GM21526 (cell line): ENCODE measurements at regions not wholly inside any gene's neighbourhood (a gene's known extent, or its start where the extent isn't known, plus 50 kb on each side); places are given as distances from the start of the nearest gene placed in this dataset.
"Not testable (repeated sequence)": the region's sequence is repeated elsewhere in the genome, so short reads cannot be mapped to it uniquely, and the experiment has no call there.

Experiments
- ATAC-seq: cut with Tn5 transposase; IDR thresholded peaks from one replicate; pipeline ENCODE4 v1.9.1; 2021; ENCODE audit warnings: moderate library complexity; ENCODE audit not compliant: unreplicated experiment, low FRiP score

DNA sequence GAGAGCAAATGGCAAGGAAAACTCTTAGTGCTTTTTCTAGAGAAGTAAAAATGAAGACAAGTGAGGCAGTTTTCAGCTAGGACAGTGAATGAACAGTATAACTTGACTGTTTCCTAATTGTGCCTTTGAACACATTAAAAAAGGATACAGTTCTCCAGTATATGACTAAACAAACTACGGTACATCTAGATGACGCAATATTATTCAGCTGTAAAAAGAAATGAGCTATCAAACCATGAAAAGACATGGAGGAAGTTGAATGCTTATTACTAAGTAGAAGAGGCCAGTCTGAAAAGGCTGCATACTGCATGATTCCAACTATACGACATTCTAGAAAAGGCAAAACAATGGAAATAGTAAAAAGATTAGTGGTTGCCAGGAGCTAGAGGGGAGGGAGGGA lies 206.3 kb downstream of the SIPA1L2 start:
- ATAC-seq: no peak

GRCh38 chr1:232422898-232423297 lies 207.0 kb downstream of the SIPA1L2 start:
- no peak for ATAC-seq

DNA sequence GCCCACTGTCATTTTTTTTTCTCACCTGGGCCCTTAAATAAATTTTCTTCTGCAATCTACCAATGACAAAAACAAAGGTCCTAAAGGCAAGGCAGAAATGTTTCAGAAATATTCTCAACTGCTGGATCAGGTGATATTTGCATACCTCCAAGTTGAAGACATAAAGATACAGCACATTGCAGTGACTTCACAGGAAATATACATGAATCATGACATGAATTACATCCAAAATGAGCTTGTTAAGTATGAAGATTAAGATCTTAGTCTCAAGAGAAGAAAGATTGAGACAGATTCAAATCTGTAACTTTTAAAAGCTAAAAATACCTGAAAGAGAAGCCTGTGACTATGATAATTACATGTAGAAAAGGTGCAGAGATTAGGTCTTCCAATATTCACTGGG lies 207.8 kb downstream of the SIPA1L2 start:
- no peak for ATAC-seq

- ATAC-seq: no peak
Observed at GRCh38 chr1:232421143-232421796, 208.7 kb downstream of the SIPA1L2 start.

DNA sequence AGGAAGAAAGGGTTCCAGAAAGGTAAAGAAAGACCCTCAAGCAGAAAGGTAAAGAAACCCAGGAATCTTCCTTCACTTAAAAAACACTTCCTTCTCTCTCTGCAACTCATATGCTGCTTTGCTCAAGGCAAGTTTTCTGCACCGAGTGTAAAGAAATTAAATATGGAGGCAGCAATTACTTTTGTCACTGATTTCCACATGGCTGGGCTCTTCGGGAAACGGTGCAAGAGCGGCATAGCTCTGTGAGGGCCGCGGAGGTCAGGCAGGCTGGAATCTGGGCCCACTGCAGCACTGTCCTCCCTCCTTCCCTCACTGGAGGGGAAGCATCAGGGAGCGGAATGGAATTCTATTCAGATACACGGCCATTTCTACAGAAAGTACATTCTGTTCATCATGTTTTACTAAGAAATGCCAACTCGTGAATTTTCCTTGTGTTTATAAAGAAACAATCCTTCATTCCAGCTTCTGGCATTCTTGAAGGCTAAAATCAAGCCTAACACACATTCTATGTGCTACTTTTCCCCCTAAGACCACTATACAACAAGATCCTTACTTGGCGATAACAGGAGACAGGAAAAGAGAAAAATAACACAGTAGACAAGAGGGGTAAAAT lies 212.2 kb downstream of the SIPA1L2 start:
- ATAC-seq: no peak

GRCh38 chr1:232416026-232416568 lies 213.8 kb downstream of the SIPA1L2 start:
- ATAC-seq: no peak

DNA sequence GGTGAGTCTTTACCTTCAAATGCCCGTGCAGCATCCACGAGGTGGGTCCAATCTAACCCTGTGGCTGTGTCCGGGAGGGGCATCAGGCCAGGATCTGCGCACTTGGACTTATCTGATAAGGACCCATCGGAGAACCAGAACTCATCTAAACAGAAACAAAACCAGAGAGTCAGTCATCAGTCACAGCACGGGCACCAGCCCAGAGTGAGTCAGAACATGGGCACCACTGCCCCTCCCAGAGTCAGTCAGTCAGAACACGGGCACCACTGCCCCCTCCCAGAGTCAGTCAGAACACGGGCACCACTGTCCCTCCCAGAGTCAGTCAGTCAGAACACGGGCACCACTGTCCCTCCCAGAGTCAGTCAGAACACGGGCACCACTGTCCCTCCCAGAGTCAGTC lies 214.5 kb downstream of the SIPA1L2 start:
- ATAC-seq: not testable (repeated sequence)

- ATAC-seq: no peak
Observed at GRCh38 chr1:232414100-232414499, 215.8 kb downstream of the SIPA1L2 start.

DNA sequence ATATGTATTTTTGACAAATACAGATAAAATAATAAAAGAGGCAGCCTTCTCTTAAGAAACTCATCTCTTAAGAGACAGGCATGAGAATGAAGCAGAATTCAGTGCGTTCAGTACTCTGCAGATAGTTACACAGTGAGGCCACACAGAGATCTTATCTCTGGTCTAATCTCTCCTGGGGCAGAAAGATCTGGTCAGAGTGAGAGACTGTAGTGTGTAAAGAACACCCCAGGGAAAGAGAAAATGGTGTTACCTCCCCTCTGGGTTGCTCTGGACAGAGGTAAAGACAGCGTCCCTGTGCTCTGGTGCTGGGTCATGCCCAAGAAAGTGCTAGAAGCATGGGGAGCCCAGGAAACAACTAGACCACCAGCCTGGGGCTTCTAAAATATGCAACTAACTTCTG lies 216.3 kb downstream of the SIPA1L2 start:
- ATAC-seq: no peak

DNA sequence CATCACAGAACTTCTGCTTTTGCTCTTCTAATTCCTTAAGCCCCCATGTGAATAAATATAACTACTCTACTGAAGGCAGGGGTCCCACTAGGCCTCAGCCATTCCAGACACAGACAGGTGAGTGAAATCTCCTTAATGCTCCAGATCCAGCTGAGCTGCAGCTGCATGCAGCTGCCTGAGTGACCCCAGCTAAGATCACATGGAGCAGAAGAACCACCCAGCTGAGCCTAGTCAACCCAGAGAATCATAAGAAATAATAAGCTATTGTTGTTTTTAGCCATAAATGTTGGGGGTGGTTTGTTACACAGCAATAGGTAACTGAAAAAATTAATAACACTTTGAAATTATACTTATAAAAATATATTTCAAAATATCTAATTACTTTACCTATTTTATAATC lies 220.3 kb downstream of the SIPA1L2 start:
- no peak for ATAC-seq

DNA sequence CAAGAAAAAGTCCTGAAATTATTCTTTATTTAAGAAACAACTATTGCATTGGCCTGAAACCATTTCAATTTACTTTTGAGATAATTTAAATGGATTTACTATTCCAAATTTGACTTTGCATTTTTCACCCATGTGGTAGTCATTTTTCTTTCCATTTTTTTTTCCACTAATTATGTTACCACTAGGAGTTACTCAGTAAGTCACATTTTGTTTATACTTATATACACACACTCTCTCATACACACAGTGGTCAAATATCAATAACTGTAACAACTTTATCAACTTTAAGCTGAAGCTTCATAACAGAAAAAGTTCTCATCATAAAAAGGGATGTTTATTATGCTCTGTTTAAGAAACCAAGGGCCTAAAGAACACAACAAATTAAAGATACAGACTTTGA lies 222.8 kb downstream of the SIPA1L2 start:
- ATAC-seq: no peak

- no peak for ATAC-seq
Observed at GRCh38 chr1:232405781-232406180, 224.2 kb downstream of the SIPA1L2 start.

- no peak for ATAC-seq
Observed at GRCh38 chr1:232404981-232405731, 224.8 kb downstream of the SIPA1L2 start.

DNA sequence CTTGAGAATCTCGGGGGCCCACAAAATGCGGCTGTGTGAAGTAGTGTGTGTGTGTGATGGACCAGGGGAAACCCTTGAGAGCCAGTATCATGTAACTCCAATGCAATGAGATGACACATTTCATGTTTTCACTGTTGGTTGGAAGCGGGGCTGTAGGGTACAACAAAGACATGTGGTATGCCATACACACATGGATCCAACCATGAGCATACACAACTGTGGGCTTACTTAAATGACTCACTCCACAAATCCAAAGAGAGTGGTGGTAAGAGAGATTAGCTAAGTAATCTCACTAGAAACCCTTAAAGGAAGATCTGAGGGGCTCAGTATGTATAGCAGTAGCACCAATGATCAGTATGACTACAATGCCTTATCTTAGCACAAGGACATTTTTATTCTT lies 225.7 kb downstream of the SIPA1L2 start:
- no peak for ATAC-seq

DNA sequence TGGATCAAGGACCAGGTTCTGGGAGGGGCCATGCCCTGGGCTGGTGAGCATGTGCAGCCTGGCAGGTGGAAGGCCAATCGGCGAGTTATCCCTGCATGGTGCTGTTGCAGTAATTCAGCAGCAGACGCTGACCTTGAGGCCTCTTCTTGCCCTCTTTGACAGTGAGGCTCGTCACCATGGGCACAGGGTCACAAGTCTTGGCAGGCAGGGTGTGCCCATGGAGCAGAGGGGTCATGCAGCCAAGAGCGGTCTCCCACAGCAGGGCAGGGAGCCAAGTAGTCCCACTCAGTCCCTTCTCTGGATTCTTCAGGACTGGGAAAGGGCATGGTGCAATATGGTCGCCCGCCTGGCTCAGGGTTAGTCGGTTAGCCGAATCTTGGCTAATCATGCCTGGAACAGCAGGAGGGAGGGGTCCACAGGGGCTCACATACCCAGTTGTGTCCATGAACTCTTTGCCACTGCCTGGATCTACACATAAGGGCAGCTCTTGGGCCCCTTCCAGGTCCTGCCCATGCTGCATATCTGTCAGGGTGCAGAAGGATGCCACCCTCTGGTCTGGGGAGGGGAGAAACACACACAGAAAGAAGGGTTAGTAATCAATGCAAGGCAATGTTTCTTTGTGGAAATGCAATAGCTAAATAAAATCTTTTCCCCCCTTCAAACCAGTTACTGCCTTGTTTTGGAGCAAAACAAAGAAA lies 226.8 kb downstream of the SIPA1L2 start:
- no peak for ATAC-seq

DNA sequence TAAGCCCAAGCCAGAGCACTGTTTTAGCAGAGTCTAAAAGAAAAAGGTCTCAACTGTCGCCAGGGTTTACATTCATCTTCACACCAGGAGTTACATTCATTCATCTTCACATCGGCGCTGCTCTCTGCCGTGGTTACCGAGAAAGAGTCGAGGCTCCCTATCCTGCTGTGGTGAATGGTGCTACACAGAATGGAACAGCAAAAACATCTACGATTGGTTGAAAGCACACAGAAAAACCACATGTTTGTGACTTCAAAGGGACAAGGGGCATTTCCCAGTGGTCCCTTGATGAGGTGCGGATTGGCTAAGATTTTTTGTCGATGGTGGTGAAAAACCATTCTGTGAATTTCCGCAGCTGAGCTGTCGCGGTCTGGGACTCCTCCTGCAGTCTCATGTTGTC lies 231.1 kb downstream of the SIPA1L2 start:
- no peak for ATAC-seq

DNA sequence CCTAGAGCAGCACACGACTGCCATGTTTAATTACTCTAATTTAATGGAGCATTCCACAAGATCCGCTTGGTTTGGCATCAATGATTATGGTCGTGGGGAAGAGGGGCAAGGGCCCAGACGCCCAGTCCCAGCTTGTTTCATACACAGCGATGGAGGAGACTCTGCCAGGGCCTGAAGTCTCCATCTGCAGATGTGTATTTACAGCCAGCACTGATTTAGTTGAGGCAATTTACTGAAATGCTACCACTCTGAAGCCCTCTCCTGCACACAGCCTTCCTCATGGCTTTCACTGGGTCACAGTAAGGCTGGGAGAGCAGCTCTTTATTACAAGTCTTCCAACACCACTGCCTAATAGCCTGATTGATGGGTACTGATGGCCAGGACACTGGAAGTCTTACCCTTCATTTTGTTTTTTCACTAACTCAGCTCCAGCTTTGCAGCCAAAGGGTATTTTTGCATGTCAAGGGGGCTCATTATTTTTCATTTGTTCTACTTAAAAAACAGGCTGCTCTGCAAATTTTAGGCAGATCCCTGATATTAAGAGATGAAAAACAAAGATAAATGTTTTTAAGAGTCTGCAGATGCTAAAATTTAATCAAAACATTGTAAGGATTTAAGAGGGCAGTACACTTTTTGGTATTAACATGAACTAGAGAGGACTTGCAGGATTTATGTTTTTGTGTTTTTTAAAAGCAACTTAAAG lies 236.3 kb downstream of the SIPA1L2 start:
- no peak for ATAC-seq

GRCh38 chr1:232393010-232393409 lies 236.9 kb downstream of the SIPA1L2 start:
- ATAC-seq: no peak

DNA sequence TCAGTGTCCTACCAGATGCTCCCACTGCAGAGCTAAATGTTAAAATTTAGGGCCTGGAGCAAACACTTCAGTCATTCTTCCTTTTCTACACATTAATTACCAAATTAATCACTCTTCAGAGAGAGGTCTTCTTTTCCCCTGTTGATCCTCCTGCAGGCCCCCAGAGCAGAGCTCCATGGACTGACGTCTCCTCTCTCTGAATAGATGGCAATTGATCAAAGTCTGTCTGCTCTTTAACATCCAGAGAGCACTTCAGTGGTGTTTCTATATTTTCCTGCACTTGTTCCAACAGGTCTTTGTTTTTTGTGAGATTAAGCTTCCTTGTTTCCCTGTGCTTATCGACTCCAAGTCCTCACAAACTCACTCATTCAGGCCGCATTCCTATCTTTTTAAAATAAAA lies 239.3 kb downstream of the SIPA1L2 start:
- ATAC-seq: no peak

GRCh38 chr1:232389744-232390143 lies 240.2 kb downstream of the SIPA1L2 start:
- no peak for ATAC-seq
